HepG2 (cell line): ENCODE measurements at regions not wholly inside any gene's neighbourhood (a gene's known extent, or its start where the extent isn't known, plus 50 kb on each side); places are given as distances from the start of the nearest gene placed in this dataset.

Experiments used
- ATAC-seq: fragments of 200-7000 bp; cut with Tn5 transposase; 3 replicates; pipeline ENCODE4 v1.9.1; 2020; ENCODE audit warnings: mild to moderate bottlenecking, moderate library complexity
- BruUV-seq: library from RNA; stranded (reverse); fragments of 400-500 nt; replicated peaks from 2 replicates; lab custom pipeline; 2021; lab: Mats Ljungman, UMichigan
- CTCF ChIA-PET: fragments of 300-600 bp; formaldehyde crosslinking; extraction: SDS; loops from one replicate; lab custom pipeline; 2021; ENCODE audit warnings: low total read pairs, inconsistent platforms, low intra/inter-chr PET ratio; lab: Yijun Ruan, JAX
- POLR2A ChIA-PET: fragments of 350-600 bp; sonication (Branson Sonifier 250); formaldehyde crosslinking; loops from one replicate; lab custom pipeline; 2020; ENCODE audit warnings: antibody characterized with exemption, inconsistent platforms; lab: Yijun Ruan, JAX
- DNase-seq: peaks from one replicate; pipeline ENCODE4 v3.0.0-alpha.2; 2015; ENCODE audit warnings: low spot score
- FAIRE-seq: peaks from 3 replicates; lab custom pipeline; 2011; peaks lifted over from hg19 to GRCh38; lab: Jason Lieb, UNC
- H2AFZ ChIP-seq: one replicate; pipeline ENCODE4 v1.6.1; 2011; ENCODE audit warnings: low read length, inconsistent platforms
- H3K27ac ChIP-seq: fragments of 300-600 bp; 3 replicates; pipeline ENCODE4 v1.8.0; 2011; ENCODE audit warnings: mixed run types, mild to moderate bottlenecking, mixed read lengths, low read length, inconsistent platforms; ENCODE audit not compliant: insufficient read depth; ENCODE audit errors: extremely low read length
- H3K27me3 ChIP-seq, 2 experiments: fragments of 200-600 bp in 1 of 2; 2 replicates in 1 of 2; 3 replicates in 1 of 2; pipeline versions ENCODE4 v1.6.0 to v1.8.0; 2011; ENCODE audit warnings: low read length in 2 of 2, mild to moderate bottlenecking in 2 of 2, moderate library complexity in 2 of 2, inconsistent platforms in 1 of 2; ENCODE audit not compliant: insufficient read depth in 2 of 2, control insufficient read depth in 1 of 2
- H3K36me3 ChIP-seq, 2 experiments: fragments of 200-600 bp in 1 of 2; replicated peaks in 1 of 2; 2 replicates in 1 of 2; 3 replicates in 1 of 2; pipeline versions ENCODE4 v1.5.1 to v1.8.0; 2011; ENCODE audit warnings: low read length in 2 of 2, inconsistent platforms in 1 of 2; ENCODE audit not compliant: insufficient read depth in 2 of 2, control insufficient read depth in 1 of 2
- H3K4me1 ChIP-seq: 2 replicates; pipeline ENCODE4 v1.5.1; 2012; ENCODE audit warnings: low read length, inconsistent platforms; ENCODE audit not compliant: insufficient read depth
- H3K4me2 ChIP-seq: 2 replicates; pipeline ENCODE4 v1.6.0; 2011; ENCODE audit warnings: low read depth, low read length, inconsistent platforms
- H3K4me3 ChIP-seq, 3 experiments: fragments of 200-600 bp in 1 of 3; sonication (generic), shearing (Covaris generic) in 1 of 3; replicated peaks in 1 of 3; 2 replicates each; pipeline ENCODE4 v1.5.1; 2011 to 2016; ENCODE audit warnings: low read length in 3 of 3, inconsistent platforms in 2 of 3, low read depth in 2 of 3, mild to moderate bottlenecking in 2 of 3, control low read depth in 1 of 3, mixed read lengths in 1 of 3; ENCODE audit not compliant: insufficient read depth in 1 of 3
- H3K79me2 ChIP-seq: one replicate; pipeline ENCODE4 v1.6.1; 2011; ENCODE audit warnings: low read length, inconsistent platforms; ENCODE audit not compliant: insufficient read depth
- H3K9ac ChIP-seq: 2 replicates; pipeline ENCODE4 v1.6.0; 2011; ENCODE audit warnings: mild to moderate bottlenecking, low read depth, low read length, inconsistent platforms; ENCODE audit not compliant: insufficient read depth
- H3K9me3 ChIP-seq: 2 replicates; pipeline ENCODE4 v1.5.1; 2012; ENCODE audit warnings: mild to moderate bottlenecking, low read length
- H4K20me1 ChIP-seq: 2 replicates; pipeline ENCODE4 v1.6.0; 2011; ENCODE audit warnings: inconsistent platforms, mild to moderate bottlenecking, low read length, moderate library complexity; ENCODE audit not compliant: insufficient read depth
- ZFP37 ChIP-seq: sonication (generic); formaldehyde crosslinking; IDR thresholded peaks from 2 replicates; pipeline ENCODE4 v1.4.0; 2020; ENCODE audit warnings: missing genetic modification reagents, borderline replicate concordance
- ZNF142 ChIP-seq: sonication (generic); formaldehyde crosslinking; IDR thresholded peaks from 2 replicates; pipeline ENCODE4 v1.4.0; 2020; ENCODE audit warnings: missing genetic modification reagents
- ZNF777 ChIP-seq: sonication (generic); formaldehyde crosslinking; IDR thresholded peaks from 2 replicates; pipeline ENCODE4 v1.4.0; 2020; ENCODE audit warnings: missing genetic modification reagents
- WGBS: methylation state at CpG from one replicate; pipeline ENCODE4 v1.1.6; 2017; ENCODE audit warnings: low lambda C conversion rate; 5-methylcytosine and 5-hydroxymethylcytosine counted together
- in situ Hi-C: cut with HindIII; loops from 2 replicates; pipeline ENCODE4 v1.10.0; 2017; ENCODE audit warnings: low pct_unique_long_range_greater_than_20kb; ENCODE audit not compliant: extremely low pct_ligation_motif_present
- intact Hi-C: fragments of 100-400 bp; cut with micrococcal nuclease; formaldehyde crosslinking; loops from one replicate; pipeline ENCODE4 v1.10.0; 2022; ENCODE audit not compliant: unreplicated experiment

GRCh38 chr6:159466926-159467325 lies 226.1 kb downstream of the SOD2 start:
- Histone ChIP-seq H2AFZ (no peak overlapping the region), H3K4me3 (no peak overlapping the region), H3K27me3 (peaks cover 0 to 8% of the 10 kb centered on the region in 2 experiments; a peak in 2 of 5 replicates), H3K36me3 (no peaks in the 10 kb centered on the region), H3K27ac (no peak overlapping the region), H3K9ac (no peak overlapping the region), H3K4me1 (0 out of 2 replicates have a peak, but pooled peaks cover 11% of the 10 kb centered on the region), H3K4me2 (no peak overlapping the region), H3K9me3 (peaks cover 10% of the 10 kb centered on the region; the same call in 1 of the 2 replicates), H3K79me2 (no peaks in the 10 kb centered on the region), H4K20me1 (no peaks in the 10 kb centered on the region)
- BruUV-seq, result no TSS peak
- no peak for DNase-seq
- intact Hi-C loops, result no loop called here
- ATAC-seq, result no peak
- ChIA-PET CTCF (no interaction called here), POLR2A (no interaction called here)
- in situ Hi-C loops, result no loop called here
- TF ChIP-seq ZFP37 (no peak), ZNF777 (CRISPR knock-in tag) (no peak), ZNF142 (no peak)
- 13% methylated on average over 2 of the region's 2 CpGs for WGBS
- FAIRE-seq, result no peak
